ENCODE measurements at regions not wholly inside any gene's neighbourhood (a gene's known extent, or its start where the extent isn't known, plus 50 kb on each side); places are given as distances from the start of the nearest gene placed in this dataset.

GRCh38 chr1:73821520-73821919 lies 376.5 kb downstream of the LRRIQ3 start:
- no peaks in the 10 kb centered on the region for H3K27me3 ChIP-seq (ENCODE audit: control insufficient read depth, insufficient read depth, low read length)
- DNase-seq (ENCODE audit: low read depth in 4 of 6, low spot score in 6 of 6), result no peak
- H3K4me1 ChIP-seq (ENCODE audit: control insufficient read depth, insufficient read depth, low read length), result no peaks in the 10 kb centered on the region
- no peaks in the 10 kb centered on the region for H3K9me3 ChIP-seq (ENCODE audit: control insufficient read depth, insufficient read depth, low read length)
- no peak overlapping the region for H3K27ac ChIP-seq (ENCODE audit: low read depth, low read length)
- H3K4me3 ChIP-seq (ENCODE audit: low read depth, low read length), result no peak overlapping the region
- no peaks in the 10 kb centered on the region for H3K36me3 ChIP-seq (ENCODE audit: control insufficient read depth, insufficient read depth, low read length)

GRCh38 chr1:73820843-73821242 lies 377.1 kb downstream of the LRRIQ3 start:
- DNase-seq (ENCODE audit: low read depth in 4 of 6, low spot score in 6 of 6), result no peak
- Histone ChIP-seq H3K4me1 (ENCODE audit: control insufficient read depth, insufficient read depth, low read length) (no peaks in the 10 kb centered on the region), H3K27ac (ENCODE audit: low read depth, low read length) (no peak overlapping the region), H3K27me3 (ENCODE audit: control insufficient read depth, insufficient read depth, low read length) (no peaks in the 10 kb centered on the region), H3K9me3 (ENCODE audit: control insufficient read depth, insufficient read depth, low read length) (no peaks in the 10 kb centered on the region), H3K4me3 (ENCODE audit: low read depth, low read length) (no peak overlapping the region), H3K36me3 (ENCODE audit: control insufficient read depth, insufficient read depth, low read length) (no peaks in the 10 kb centered on the region)
- no CpG with 5 or more reads among the region's 1 CpG for WGBS (ENCODE audit: insufficient coverage)

- H3K27ac ChIP-seq (ENCODE audit: low read depth, low read length), result no peak overlapping the region
- WGBS (ENCODE audit: insufficient coverage), result no CpG with 5 or more reads among the region's 2 CpGs
- peak in 3 of 6 donors; percentile 4 to 84 (median 37) for DNase-seq (ENCODE audit: low read depth in 4 of 6, low spot score in 6 of 6)
These were observed 384.3 kb downstream of the LRRIQ3 start for GRCh38 chr1:73813716-73814115.

GRCh38 chr1:73813236-73813635 lies 384.7 kb downstream of the LRRIQ3 start:
- no peaks in the 10 kb centered on the region for H3K4me1 ChIP-seq (ENCODE audit: control insufficient read depth, insufficient read depth, low read length)
- WGBS (ENCODE audit: insufficient coverage), result no CpG with 5 or more reads among the region's 2 CpGs
- peak in 2 of 6 donors; percentile 16 to 56 for DNase-seq (ENCODE audit: low read depth in 4 of 6, low spot score in 6 of 6)
- no peaks in the 10 kb centered on the region for H3K9me3 ChIP-seq (ENCODE audit: control insufficient read depth, insufficient read depth, low read length)
- no peak overlapping the region for H3K27ac ChIP-seq (ENCODE audit: low read depth, low read length)
- H3K4me3 ChIP-seq (ENCODE audit: low read depth, low read length), result no peak overlapping the region
- no peaks in the 10 kb centered on the region for H3K36me3 ChIP-seq (ENCODE audit: control insufficient read depth, insufficient read depth, low read length)
- no peaks in the 10 kb centered on the region for H3K27me3 ChIP-seq (ENCODE audit: control insufficient read depth, insufficient read depth, low read length)

More at GRCh38 chr1:73813716-73814115, 384.3 kb downstream of the LRRIQ3 start:
- Histone ChIP-seq H3K9me3 (ENCODE audit: control insufficient read depth, insufficient read depth, low read length) (no peaks in the 10 kb centered on the region), H3K4me1 (ENCODE audit: control insufficient read depth, insufficient read depth, low read length) (no peaks in the 10 kb centered on the region), H3K36me3 (ENCODE audit: control insufficient read depth, insufficient read depth, low read length) (no peaks in the 10 kb centered on the region), H3K27me3 (ENCODE audit: control insufficient read depth, insufficient read depth, low read length) (no peaks in the 10 kb centered on the region), H3K4me3 (ENCODE audit: low read depth, low read length) (no peak overlapping the region)

GRCh38 chr1:73811798-73812197 lies 386.2 kb downstream of the LRRIQ3 start:
- no peaks in the 10 kb centered on the region for H3K9me3 ChIP-seq (ENCODE audit: control insufficient read depth, insufficient read depth, low read length)
- H3K4me3 ChIP-seq (ENCODE audit: low read depth, low read length), result no peak overlapping the region
- no peak overlapping the region for H3K27ac ChIP-seq (ENCODE audit: low read depth, low read length)
- no peaks in the 10 kb centered on the region for H3K4me1 ChIP-seq (ENCODE audit: control insufficient read depth, insufficient read depth, low read length)
- no peaks in the 10 kb centered on the region for H3K27me3 ChIP-seq (ENCODE audit: control insufficient read depth, insufficient read depth, low read length)
- DNase-seq (ENCODE audit: low read depth in 4 of 6, low spot score in 6 of 6), result no peak
- no peaks in the 10 kb centered on the region for H3K36me3 ChIP-seq (ENCODE audit: control insufficient read depth, insufficient read depth, low read length)
- WGBS (ENCODE audit: insufficient coverage), result no CpG with 5 or more reads among the region's 3 CpGs

GRCh38 chr1:73804935-73805334 lies 393.0 kb downstream of the LRRIQ3 start:
- Histone ChIP-seq H3K36me3 (ENCODE audit: control insufficient read depth, insufficient read depth, low read length) (no peaks in the 10 kb centered on the region), H3K4me3 (ENCODE audit: low read depth, low read length) (no peak overlapping the region), H3K27me3 (ENCODE audit: control insufficient read depth, insufficient read depth, low read length) (no peaks in the 10 kb centered on the region), H3K27ac (ENCODE audit: low read depth, low read length) (no peak overlapping the region), H3K4me1 (ENCODE audit: control insufficient read depth, insufficient read depth, low read length) (no peaks in the 10 kb centered on the region), H3K9me3 (ENCODE audit: control insufficient read depth, insufficient read depth, low read length) (no peaks in the 10 kb centered on the region)
- DNase-seq (ENCODE audit: low read depth in 4 of 6, low spot score in 6 of 6), result peak in 1 of 6 donors; percentile 11
- WGBS (ENCODE audit: insufficient coverage), result no CpG with 5 or more reads among the region's 3 CpGs

- Histone ChIP-seq H3K9me3 (ENCODE audit: control insufficient read depth, insufficient read depth, low read length) (no peaks in the 10 kb centered on the region), H3K27me3 (ENCODE audit: control insufficient read depth, insufficient read depth, low read length) (no peaks in the 10 kb centered on the region), H3K27ac (ENCODE audit: low read depth, low read length) (no peak overlapping the region), H3K4me3 (ENCODE audit: low read depth, low read length) (no peak overlapping the region), H3K4me1 (ENCODE audit: control insufficient read depth, insufficient read depth, low read length) (no peaks in the 10 kb centered on the region), H3K36me3 (ENCODE audit: control insufficient read depth, insufficient read depth, low read length) (no peaks in the 10 kb centered on the region)
- no CpG with 5 or more reads among the region's 4 CpGs for WGBS (ENCODE audit: insufficient coverage)
- DNase-seq (ENCODE audit: low read depth in 4 of 6, low spot score in 6 of 6), result no peak
These were observed 394.6 kb downstream of the LRRIQ3 start for GRCh38 chr1:73803380-73803779.

GRCh38 chr1:73801912-73802429 lies 396.0 kb downstream of the LRRIQ3 start:
- H3K4me3 ChIP-seq (ENCODE audit: low read depth, low read length), result no peak overlapping the region

GRCh38 chr1:73800376-73800775 lies 397.6 kb downstream of the LRRIQ3 start:
- no peaks in the 10 kb centered on the region for H3K4me1 ChIP-seq (ENCODE audit: control insufficient read depth, insufficient read depth, low read length)
- H3K36me3 ChIP-seq (ENCODE audit: control insufficient read depth, insufficient read depth, low read length), result no peaks in the 10 kb centered on the region
- no peaks in the 10 kb centered on the region for H3K27me3 ChIP-seq (ENCODE audit: control insufficient read depth, insufficient read depth, low read length)
- no CpG with 5 or more reads among the region's 2 CpGs for WGBS (ENCODE audit: insufficient coverage)
- no peak overlapping the region for H3K4me3 ChIP-seq (ENCODE audit: low read depth, low read length)
- H3K9me3 ChIP-seq (ENCODE audit: control insufficient read depth, insufficient read depth, low read length), result no peaks in the 10 kb centered on the region
- DNase-seq (ENCODE audit: low read depth in 4 of 6, low spot score in 6 of 6), result no peak
- H3K27ac ChIP-seq (ENCODE audit: low read depth, low read length), result no peak overlapping the region

More at GRCh38 chr1:73801912-73802429, 396.0 kb downstream of the LRRIQ3 start:
- no peaks in the 10 kb centered on the region for H3K9me3 ChIP-seq (ENCODE audit: control insufficient read depth, insufficient read depth, low read length)
- H3K4me1 ChIP-seq (ENCODE audit: control insufficient read depth, insufficient read depth, low read length), result no peaks in the 10 kb centered on the region
- no peaks in the 10 kb centered on the region for H3K36me3 ChIP-seq (ENCODE audit: control insufficient read depth, insufficient read depth, low read length)
- H3K27ac ChIP-seq (ENCODE audit: low read depth, low read length), result no peak overlapping the region
- WGBS (ENCODE audit: insufficient coverage), result no CpG with 5 or more reads among the region's 1 CpG
- no peaks in the 10 kb centered on the region for H3K27me3 ChIP-seq (ENCODE audit: control insufficient read depth, insufficient read depth, low read length)
- no peak for DNase-seq (ENCODE audit: low read depth in 4 of 6, low spot score in 6 of 6)

- Histone ChIP-seq H3K27me3 (ENCODE audit: control insufficient read depth, insufficient read depth, low read length) (no peaks in the 10 kb centered on the region), H3K4me1 (ENCODE audit: control insufficient read depth, insufficient read depth, low read length) (no peaks in the 10 kb centered on the region), H3K4me3 (ENCODE audit: low read depth, low read length) (no peak overlapping the region), H3K36me3 (ENCODE audit: control insufficient read depth, insufficient read depth, low read length) (no peaks in the 10 kb centered on the region), H3K27ac (ENCODE audit: low read depth, low read length) (no peak overlapping the region), H3K9me3 (ENCODE audit: control insufficient read depth, insufficient read depth, low read length) (no peaks in the 10 kb centered on the region)
- no peak for DNase-seq (ENCODE audit: low read depth in 4 of 6, low spot score in 6 of 6)
These were observed 408.0 kb downstream of the LRRIQ3 start for GRCh38 chr1:73789965-73790364.
